Hypothalamus (tissue), 51 donors: ENCODE measurements at regions not wholly inside any gene's neighbourhood (a gene's known extent, or its start where the extent isn't known, plus 50 kb on each side); places are given as distances from the start of the nearest gene placed in this dataset.
"Not testable (repeated sequence)": the region's sequence is repeated elsewhere in the genome, so short reads cannot be mapped to it uniquely, and the experiment has no call there.

Source experiments
- DNase-seq, 51 donors: peaks; one replicate each; lab custom pipeline; 2025; lab: John Stamatoyannopoulos, UW

DNA sequence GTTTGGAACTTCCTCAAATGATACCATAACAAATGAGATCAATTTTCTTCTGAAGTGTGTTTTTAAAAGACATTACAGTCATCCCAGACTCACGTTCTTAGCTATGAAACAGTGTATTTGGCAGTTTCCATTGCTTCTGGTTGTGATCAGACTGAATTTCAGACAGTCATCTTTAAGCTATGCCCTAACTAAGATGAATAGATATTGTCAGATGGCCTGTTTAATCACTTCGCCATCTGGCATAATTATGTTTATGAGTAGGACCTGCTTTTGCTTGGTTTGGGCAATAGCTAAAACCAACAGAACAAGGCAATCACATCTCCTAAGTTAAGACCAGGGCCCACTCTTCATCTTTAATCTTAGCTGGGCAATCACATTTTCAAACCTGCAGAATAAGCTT, 313.1 kb downstream of the SV2B start:
- DNase-seq: no peak

- DNase-seq: no peak
Measured at GRCh38 chr15:91414124-91414523, 314.1 kb downstream of the SV2B start.

- DNase-seq: not testable (repeated sequence)
Measured at GRCh38 chr15:91415258-91415657, 315.2 kb downstream of the SV2B start.

DNA sequence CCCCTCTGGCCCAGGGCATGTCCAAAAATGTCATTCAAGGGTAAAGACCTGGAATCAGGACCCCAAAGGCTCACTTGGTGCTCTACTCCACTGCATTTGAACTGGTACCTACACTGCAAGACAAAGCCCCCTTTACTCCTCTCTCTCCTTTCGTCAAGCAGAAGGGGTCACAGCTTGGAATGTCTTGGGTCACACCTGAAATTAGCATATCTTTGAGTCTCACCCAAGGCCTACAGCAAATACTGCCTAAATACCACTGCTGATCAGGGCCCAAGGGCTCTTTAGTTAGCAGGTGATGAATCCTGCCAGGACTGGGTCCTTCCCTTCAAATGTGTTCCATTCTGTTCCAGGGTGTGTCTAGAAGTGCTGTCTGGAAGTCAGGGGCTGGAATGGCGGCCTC, 320.6 kb downstream of the SV2B start:
- no peak for DNase-seq

- DNase-seq: no peak
Measured at GRCh38 chr15:91422797-91423196, 322.7 kb downstream of the SV2B start.

DNA sequence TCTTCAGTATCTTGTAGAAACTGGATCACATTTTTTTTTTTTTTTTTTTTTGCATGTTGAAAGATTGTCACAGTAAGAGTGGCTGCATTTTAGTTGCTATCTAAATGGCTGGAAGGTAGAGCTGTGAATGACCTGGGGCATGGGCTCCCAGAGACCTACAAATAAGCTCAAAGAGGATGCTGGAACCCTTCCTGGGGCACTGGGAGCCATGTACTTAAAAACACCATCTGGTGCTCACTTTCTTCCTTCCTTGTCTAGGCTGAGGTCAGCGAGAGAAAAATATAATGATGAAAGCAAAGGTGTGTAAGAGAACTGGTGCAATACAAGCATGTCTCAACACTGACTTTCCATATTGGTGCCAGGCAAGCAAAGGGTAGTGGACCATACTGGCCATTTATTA, 323.9 kb downstream of the SV2B start:
- DNase-seq: no peak

GRCh38 chr15:91426412-91426811, 326.4 kb downstream of the SV2B start:
- no peak for DNase-seq

DNA sequence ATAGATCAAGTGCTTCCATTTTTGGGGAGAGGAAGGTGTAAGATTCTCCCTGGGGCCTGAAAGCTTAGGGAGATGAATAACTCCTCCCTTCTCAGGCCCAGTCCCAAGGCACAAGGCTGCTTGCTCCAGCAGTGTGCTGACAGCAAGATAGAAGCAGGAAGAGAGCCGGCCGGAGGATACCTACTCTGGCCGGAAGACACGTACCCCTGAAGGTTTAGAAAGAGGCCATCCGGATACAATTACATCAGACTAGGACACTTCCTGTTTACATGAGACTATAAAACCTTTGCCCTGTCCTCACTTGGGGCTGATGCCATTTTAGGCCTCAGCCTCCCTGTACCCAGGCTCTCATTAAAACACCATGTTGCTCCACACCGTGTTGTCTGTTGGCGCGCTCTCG, 329.9 kb downstream of the SV2B start:
- no peak for DNase-seq

DNA sequence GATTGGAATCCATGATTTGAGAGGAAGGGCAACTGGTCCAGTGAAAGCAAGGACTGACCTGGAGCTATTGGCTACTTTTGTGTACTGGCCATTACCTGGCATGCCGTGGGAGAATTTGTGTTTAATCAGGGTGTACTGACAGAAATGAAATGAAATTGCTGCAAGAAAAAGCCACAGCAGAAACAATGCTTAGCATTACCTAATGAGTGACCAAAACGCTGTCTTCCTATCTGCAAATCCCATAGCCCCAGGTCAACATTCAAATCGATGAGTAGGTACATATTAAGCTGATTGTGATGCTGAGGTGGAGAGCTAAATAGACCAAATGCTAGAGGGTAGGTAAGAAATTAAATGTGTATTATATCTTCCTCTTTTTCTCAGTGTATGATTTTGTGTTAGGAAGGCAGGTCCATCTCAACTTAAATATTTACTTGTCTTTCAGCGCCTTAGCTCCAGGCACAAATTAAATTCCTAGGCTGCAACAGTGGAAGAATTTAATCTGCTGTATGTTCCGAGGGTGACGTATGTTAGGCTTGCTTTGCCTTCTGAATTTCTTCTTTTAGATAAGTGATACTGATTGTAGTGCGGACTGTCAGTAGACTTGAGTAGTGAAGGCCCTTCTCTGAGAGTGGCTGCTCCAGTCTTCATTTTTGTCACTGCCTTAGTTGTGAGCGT, 331.1 kb downstream of the SV2B start:
- DNase-seq: no peak

DNA sequence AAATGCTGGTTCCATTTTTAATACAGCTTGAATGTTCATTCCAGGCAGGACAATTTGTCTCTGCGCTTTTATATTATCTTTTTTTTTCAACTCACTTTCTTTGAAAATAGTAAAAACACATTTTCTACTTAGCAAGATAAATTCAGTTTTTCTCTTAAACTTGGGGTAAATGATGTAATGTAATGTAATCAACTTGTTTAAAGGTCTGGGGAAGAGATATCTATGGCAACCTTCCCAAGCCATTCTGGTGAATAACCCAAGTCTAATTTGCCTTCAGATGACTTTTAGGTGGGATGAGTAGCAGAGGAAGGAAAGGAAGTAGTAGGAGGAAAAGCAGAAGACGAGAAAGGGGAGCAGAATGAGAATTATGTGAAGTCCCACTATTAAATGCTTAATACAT, 335.1 kb downstream of the SV2B start:
- DNase-seq: no peak

- DNase-seq: no peak
Measured at GRCh38 chr15:91444656-91445055, 344.6 kb downstream of the SV2B start.

- no peak for DNase-seq
Measured at GRCh38 chr15:91445695-91446228, 345.7 kb downstream of the SV2B start.

DNA sequence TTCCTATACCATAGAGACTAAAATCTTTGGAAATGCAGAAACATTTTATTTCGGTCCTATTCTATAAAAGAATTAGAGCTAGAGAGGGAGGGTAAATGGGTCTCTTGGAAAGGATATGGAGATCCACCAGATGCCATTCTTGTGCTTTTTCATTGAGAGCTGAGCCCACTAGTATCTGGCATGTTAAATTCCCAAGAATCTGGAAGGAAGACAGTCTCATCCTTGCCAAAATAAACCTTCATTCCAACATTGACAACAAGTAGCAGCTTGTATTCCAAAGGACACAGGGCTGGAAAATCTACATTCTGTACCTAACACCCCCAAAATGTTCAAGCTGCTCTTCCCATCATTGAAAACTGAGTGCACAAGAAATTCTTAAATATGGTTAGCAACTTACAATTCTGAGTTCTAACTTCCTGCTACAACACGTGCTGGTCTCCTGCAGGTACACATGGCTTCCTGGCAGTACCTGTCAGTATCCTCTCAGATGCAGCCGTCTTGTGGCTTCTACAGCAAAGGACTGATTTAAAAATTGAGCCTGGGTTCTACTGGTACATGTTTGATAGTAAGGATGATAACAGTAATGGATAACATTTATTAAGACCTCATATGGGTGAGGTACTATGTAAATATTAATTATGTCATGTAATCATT, 348.1 kb downstream of the SV2B start:
- no peak for DNase-seq

DNA sequence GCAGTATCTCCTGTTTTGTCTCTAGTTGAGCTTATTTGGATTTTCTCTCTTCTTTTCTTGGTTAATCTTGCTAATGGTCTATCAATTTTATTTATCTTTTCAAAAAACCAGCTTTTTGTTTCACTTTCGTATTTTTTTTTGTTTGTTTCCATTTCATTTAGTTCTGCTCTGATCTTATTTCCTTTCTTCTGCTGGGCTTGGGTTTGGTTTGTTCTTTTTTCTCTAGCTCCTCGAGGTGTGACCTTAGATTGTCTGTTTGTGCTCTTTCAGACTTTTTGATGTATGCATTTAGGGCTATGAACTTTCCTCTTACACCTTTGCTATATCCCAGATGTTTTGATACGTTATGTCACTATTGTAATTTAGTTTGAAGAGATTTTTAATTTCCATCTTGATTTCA, 353.3 kb downstream of the SV2B start:
- DNase-seq: not testable (repeated sequence)

- no peak for DNase-seq
Measured at GRCh38 chr15:91456251-91456718, 356.2 kb downstream of the SV2B start.

GRCh38 chr15:91456921-91457320, 356.9 kb downstream of the SV2B start:
- no peak for DNase-seq

GRCh38 chr15:91461377-91461776, 361.3 kb downstream of the SV2B start:
- DNase-seq: no peak

DNA sequence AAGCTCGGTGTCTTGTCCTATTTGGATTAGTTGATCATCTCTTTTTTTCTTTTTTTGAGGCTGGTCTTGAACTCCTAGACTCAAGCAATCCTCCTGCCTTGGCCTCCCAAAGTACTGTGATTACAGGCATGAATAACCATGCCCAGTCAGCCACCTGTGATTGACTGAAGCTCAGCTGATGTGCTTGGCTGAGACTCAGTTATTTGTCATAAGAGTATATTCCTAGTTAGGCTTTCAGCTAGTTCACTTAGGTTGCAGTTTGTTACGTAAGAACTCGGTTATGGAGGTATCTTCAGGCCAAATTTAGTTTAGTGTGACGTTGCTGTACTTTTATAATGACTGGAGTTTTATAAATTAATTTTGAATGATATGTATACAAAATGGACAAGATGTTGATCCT, 365.0 kb downstream of the SV2B start:
- no peak for DNase-seq

GRCh38 chr15:91465696-91466095, 365.6 kb downstream of the SV2B start:
- no peak for DNase-seq

DNA sequence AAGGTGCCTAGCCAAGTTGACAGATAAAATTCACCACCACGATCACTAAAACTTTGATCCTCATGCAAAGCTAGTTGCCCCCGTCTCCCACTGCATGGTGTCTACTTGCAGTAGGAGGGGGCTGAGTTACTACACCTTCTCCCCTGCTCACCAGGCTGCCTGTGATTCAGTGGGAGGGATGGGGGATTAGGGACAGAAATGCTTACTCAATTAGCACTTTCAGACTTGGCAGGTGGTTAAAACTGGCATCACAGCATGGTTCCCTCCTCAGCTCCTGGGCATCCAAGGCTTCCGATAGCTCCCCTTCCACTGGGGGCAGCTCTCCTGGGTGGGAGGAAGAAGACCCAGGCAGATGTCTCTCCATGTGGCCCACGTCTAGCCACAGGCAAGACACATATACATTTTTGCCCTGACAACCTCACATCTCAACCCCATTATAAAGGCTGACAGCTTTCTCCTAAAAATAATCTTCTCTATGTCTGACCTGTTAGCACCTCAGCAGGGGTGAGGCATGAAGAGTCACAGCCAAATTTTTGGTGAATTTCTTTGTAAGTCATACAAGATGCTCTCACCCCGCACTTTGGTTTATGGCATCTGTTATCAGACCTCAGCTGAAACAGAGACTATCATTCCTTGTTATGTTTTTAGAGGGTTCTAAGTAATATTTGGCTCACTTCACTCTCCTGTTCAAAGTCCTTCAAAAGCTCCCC, 369.0 kb downstream of the SV2B start:
- DNase-seq: no peak
